ENCODE measurements at regions not wholly inside any gene's neighbourhood (a gene's known extent, or its start where the extent isn't known, plus 50 kb on each side); places are given as distances from the start of the nearest gene placed in this dataset.

GRCh38 chr6:150543178-150543577 lies 56.5 kb upstream of the PLEKHG1 start:
- H3K27ac Mint-ChIP-seq, result no peak overlapping the region
- H3K9me3 Mint-ChIP-seq (ENCODE audit: low read depth), result no peaks in the 10 kb centered on the region
- TF ChIP-seq CTCF (IDR thresholded peaks at IDR 0.05; ENCODE audit: unreplicated experiment), result no peak
- no peak for DNase-seq (ENCODE audit: low spot score, unreplicated experiment)
- peaks cover 14% of the 10 kb centered on the region for H3K4me1 Mint-ChIP-seq (ENCODE audit: low read depth)
- peaks cover 4% of the 10 kb centered on the region for H3K27me3 Mint-ChIP-seq
- no peak overlapping the region for H3K4me3 Mint-ChIP-seq (ENCODE audit: low read depth)
- no peaks in the 10 kb centered on the region for H3K36me3 Mint-ChIP-seq (ENCODE audit: insufficient read depth)

GRCh38 chr6:150544793-150545192 lies 54.9 kb upstream of the PLEKHG1 start:
- no peak for TF ChIP-seq CTCF (IDR thresholded peaks at IDR 0.05; ENCODE audit: unreplicated experiment)
- Mint-ChIP-seq H3K9me3 (ENCODE audit: low read depth) (no peaks in the 10 kb centered on the region), H3K4me3 (ENCODE audit: low read depth) (no peak overlapping the region)

GRCh38 chr6:150546457-150546856 lies 53.2 kb upstream of the PLEKHG1 start:
- no peaks in the 10 kb centered on the region for H3K36me3 Mint-ChIP-seq (ENCODE audit: insufficient read depth)
- H3K27me3 Mint-ChIP-seq, result no peaks in the 10 kb centered on the region
- H3K4me3 Mint-ChIP-seq (ENCODE audit: low read depth), result no peak overlapping the region
- DNase-seq (ENCODE audit: low spot score, unreplicated experiment), result no peak
- TF ChIP-seq CTCF (IDR thresholded peaks at IDR 0.05; ENCODE audit: unreplicated experiment), result no peak
- H3K9me3 Mint-ChIP-seq (ENCODE audit: low read depth), result no peaks in the 10 kb centered on the region
- H3K4me1 Mint-ChIP-seq (ENCODE audit: low read depth), result peaks cover 31% of the 10 kb centered on the region
- no peak overlapping the region for H3K27ac Mint-ChIP-seq

More at GRCh38 chr6:150544793-150545192, 54.9 kb upstream of the PLEKHG1 start:
- H3K4me1 Mint-ChIP-seq (ENCODE audit: low read depth), result peaks cover 25% of the 10 kb centered on the region
- H3K36me3 Mint-ChIP-seq (ENCODE audit: insufficient read depth), result no peaks in the 10 kb centered on the region
- no peak overlapping the region for H3K27ac Mint-ChIP-seq
- DNase-seq (ENCODE audit: low spot score, unreplicated experiment), result no peak
- no peaks in the 10 kb centered on the region for H3K27me3 Mint-ChIP-seq

GRCh38 chr6:150547502-150548222 lies 52.0 kb upstream of the PLEKHG1 start:
- Mint-ChIP-seq H3K9me3 (ENCODE audit: low read depth) (peaks cover 1% of the 10 kb centered on the region), H3K4me1 (ENCODE audit: low read depth) (peaks cover 30% of the 10 kb centered on the region), H3K4me3 (ENCODE audit: low read depth) (no peak overlapping the region), H3K27me3 (no peaks in the 10 kb centered on the region), H3K27ac (no peak overlapping the region), H3K36me3 (ENCODE audit: insufficient read depth) (no peaks in the 10 kb centered on the region)
- DNase-seq (ENCODE audit: low spot score, unreplicated experiment), result no peak
- TF ChIP-seq CTCF (IDR thresholded peaks at IDR 0.05; ENCODE audit: unreplicated experiment), result no peak

GRCh38 chr6:150548330-150548729 lies 51.4 kb upstream of the PLEKHG1 start:
- DNase-seq (ENCODE audit: low spot score, unreplicated experiment), result no peak
- peaks cover 6% of the 10 kb centered on the region for H3K9me3 Mint-ChIP-seq (ENCODE audit: low read depth)
- no peaks in the 10 kb centered on the region for H3K36me3 Mint-ChIP-seq (ENCODE audit: insufficient read depth)
- no peak for TF ChIP-seq CTCF (IDR thresholded peaks at IDR 0.05; ENCODE audit: unreplicated experiment)
- H3K27me3 Mint-ChIP-seq, result no peaks in the 10 kb centered on the region
- H3K27ac Mint-ChIP-seq, result peak overlapping the region; percentile 20
- no peak overlapping the region for H3K4me3 Mint-ChIP-seq (ENCODE audit: low read depth)
- peaks cover 30% of the 10 kb centered on the region for H3K4me1 Mint-ChIP-seq (ENCODE audit: low read depth)

All from progenitor cell of endocrine pancreas (in vitro differentiated cells).